Smooth muscle cell (in vitro differentiated cells): ENCODE measurements at regions not wholly inside any gene's neighbourhood (a gene's known extent, or its start where the extent isn't known, plus 50 kb on each side); places are given as distances from the start of the nearest gene placed in this dataset.

Source experiments
- DNase-seq: peaks from one replicate; lab custom pipeline; 2025; ENCODE audit not compliant: unreplicated experiment; lab: John Stamatoyannopoulos, UW
- H2AFZ ChIP-seq: fragments of 200-600 bp; sonication (generic); 2 replicates; pipeline ENCODE4 v1.6.0; 2016; ENCODE audit warnings: antibody characterized with exemption, low read depth, mild to moderate bottlenecking
- H3F3A ChIP-seq: fragments of 200-600 bp; sonication (generic); 2 replicates; pipeline ENCODE4 v1.6.0; 2017; ENCODE audit warnings: antibody characterized with exemption, low read depth
- H3K27ac ChIP-seq: fragments of 200-600 bp; sonication (generic); 2 replicates; pipeline ENCODE4 v1.5.1; 2016; ENCODE audit warnings: low read depth, mild to moderate bottlenecking
- H3K27me3 ChIP-seq: fragments of 200-600 bp; sonication (generic); 2 replicates; pipeline ENCODE4 v1.6.1; 2016; ENCODE audit warnings: low read depth, mild to moderate bottlenecking
- H3K36me3 ChIP-seq: fragments of 200-600 bp; sonication (generic); 2 replicates; pipeline ENCODE4 v1.5.1; 2016; ENCODE audit warnings: low read depth
- H3K4me1 ChIP-seq: fragments of 200-600 bp; sonication (generic); 2 replicates; pipeline ENCODE4 v1.5.1; 2016; ENCODE audit warnings: low read depth
- H3K4me2 ChIP-seq: fragments of 200-600 bp; sonication (generic); 2 replicates; pipeline ENCODE4 v1.6.0; 2016; ENCODE audit warnings: mild to moderate bottlenecking
- H3K4me3 ChIP-seq: fragments of 200-600 bp; sonication (generic); 2 replicates; pipeline ENCODE4 v1.5.1; 2016; ENCODE audit warnings: mild to moderate bottlenecking
- H3K79me2 ChIP-seq: fragments of 200-600 bp; sonication (generic); 2 replicates; pipeline ENCODE4 v1.6.0; 2016; ENCODE audit warnings: low read depth, mild to moderate bottlenecking
- H3K9ac ChIP-seq: fragments of 200-600 bp; sonication (generic); 2 replicates; pipeline ENCODE4 v1.6.0; 2016; ENCODE audit warnings: low read depth
- H3K9me3 ChIP-seq: fragments of 200-600 bp; sonication (generic); replicated peaks from 2 replicates; pipeline ENCODE4 v1.5.1; 2016; ENCODE audit warnings: low read depth
- H4K20me1 ChIP-seq: fragments of 200-600 bp; sonication (generic); 2 replicates; pipeline ENCODE4 v1.6.0; 2016; ENCODE audit warnings: low read depth
- CTCF ChIP-seq: fragments of 200-600 bp; sonication (generic); IDR thresholded peaks from 2 replicates; pipeline ENCODE4 v1.5.1; 2017; ENCODE audit warnings: borderline replicate concordance, mild to moderate bottlenecking, antibody characterized with exemption; ENCODE audit not compliant: insufficient read depth, poor library complexity, severe bottlenecking
- WGBS: methylation state at CpG from one replicate; pipeline ENCODE4 v1.1.7; 2016; ENCODE audit warnings: low lambda C conversion rate; 5-methylcytosine and 5-hydroxymethylcytosine counted together

- no peak for DNase-seq
- no peak overlapping the region for H3K27ac ChIP-seq
- H3K4me3 ChIP-seq = no peak overlapping the region
- TF ChIP-seq CTCF = no peak
- peaks cover under 1% of the 10 kb centered on the region for H3F3A ChIP-seq
- H3K9ac ChIP-seq = no peak overlapping the region
- H3K4me2 ChIP-seq = no peak overlapping the region
- no peaks in the 10 kb centered on the region for H3K36me3 ChIP-seq
- WGBS = 96% methylated on average over 6 of the region's 6 CpGs
- no peaks in the 10 kb centered on the region for H3K9me3 ChIP-seq
- no peaks in the 10 kb centered on the region for H3K79me2 ChIP-seq
- H2AFZ ChIP-seq = no peak overlapping the region
- H3K4me1 ChIP-seq = peaks cover 1% of the 10 kb centered on the region
- H4K20me1 ChIP-seq = no peaks in the 10 kb centered on the region
- no peaks in the 10 kb centered on the region for H3K27me3 ChIP-seq
These were observed 93.5 kb upstream of the TRIM2 start for GRCh38 chr4:153110739-153111138.

- Histone ChIP-seq H3K27me3 (no peaks in the 10 kb centered on the region), H3K27ac (no peak overlapping the region), H3K9me3 (no peaks in the 10 kb centered on the region), H3K36me3 (no peaks in the 10 kb centered on the region), H2AFZ (no peak overlapping the region), H4K20me1 (no peaks in the 10 kb centered on the region), H3K4me3 (no peak overlapping the region), H3K4me1 (peaks cover 5% of the 10 kb centered on the region), H3K79me2 (no peaks in the 10 kb centered on the region), H3K9ac (no peak overlapping the region), H3K4me2 (no peak overlapping the region), H3F3A (peaks cover 6% of the 10 kb centered on the region)
- no peak for TF ChIP-seq CTCF
- WGBS = 93% methylated on average over 10 of the region's 10 CpGs
- no peak for DNase-seq
These were observed 92.7 kb upstream of the TRIM2 start for GRCh38 chr4:153111426-153112040.

- Histone ChIP-seq H3K4me3 (no peak overlapping the region), H3K79me2 (no peaks in the 10 kb centered on the region), H2AFZ (no peak overlapping the region), H3F3A (peaks cover 6% of the 10 kb centered on the region), H3K4me2 (no peak overlapping the region), H3K9me3 (no peaks in the 10 kb centered on the region), H4K20me1 (no peaks in the 10 kb centered on the region), H3K27ac (no peak overlapping the region), H3K36me3 (no peaks in the 10 kb centered on the region), H3K27me3 (no peaks in the 10 kb centered on the region), H3K9ac (no peak overlapping the region), H3K4me1 (peaks cover 5% of the 10 kb centered on the region)
- TF ChIP-seq CTCF = no peak
- DNase-seq = no peak
- 92% methylated on average over 10 of the region's 10 CpGs for WGBS
These were observed 92.2 kb upstream of the TRIM2 start for GRCh38 chr4:153112041-153112441.
